Fibroblast of mammary gland (primary cell): ENCODE measurements at regions not wholly inside any gene's neighbourhood (a gene's known extent, or its start where the extent isn't known, plus 50 kb on each side); places are given as distances from the start of the nearest gene placed in this dataset.

ENCODE experiments used
- DNase-seq: peaks from one replicate; pipeline ENCODE4 v3.0.0-alpha.2; 2010; ENCODE audit warnings: low read depth
- H3K4me3 ChIP-seq: 2 replicates; pipeline ENCODE4 v1.5.1; 2011; ENCODE audit warnings: low read depth, mild to moderate bottlenecking, low read length, moderate library complexity; ENCODE audit not compliant: control insufficient read depth
- TF ChIP-seq, protein P1 (sequence below): conservative IDR thresholded peaks from 2 replicates; pipeline ENCODE4 v1.5.1; 2011; ENCODE audit warnings: low read depth, low read length, inconsistent platforms; ENCODE audit not compliant: control insufficient read depth, insufficient read depth

DNA sequence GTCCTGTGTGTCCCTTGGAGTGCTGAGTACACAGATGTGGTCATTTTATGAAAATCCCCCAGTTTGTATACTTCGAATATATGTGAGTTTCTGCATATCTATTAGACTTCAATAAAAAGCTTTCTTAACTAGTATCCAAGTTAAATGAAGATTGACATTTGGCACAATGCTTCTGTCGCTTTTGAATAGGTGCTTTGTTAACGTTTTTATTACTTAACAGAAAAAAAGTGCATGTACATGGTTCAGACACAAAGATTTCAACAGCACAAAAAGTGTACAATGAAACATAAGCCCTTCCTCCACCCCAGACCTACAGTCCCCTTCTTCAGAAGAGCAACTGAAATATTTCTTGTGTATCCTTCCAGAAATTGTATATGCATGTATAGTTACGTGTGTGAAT, 427.4 kb upstream of the PROK2 start:
- TF ChIP-seq, protein P1, sequence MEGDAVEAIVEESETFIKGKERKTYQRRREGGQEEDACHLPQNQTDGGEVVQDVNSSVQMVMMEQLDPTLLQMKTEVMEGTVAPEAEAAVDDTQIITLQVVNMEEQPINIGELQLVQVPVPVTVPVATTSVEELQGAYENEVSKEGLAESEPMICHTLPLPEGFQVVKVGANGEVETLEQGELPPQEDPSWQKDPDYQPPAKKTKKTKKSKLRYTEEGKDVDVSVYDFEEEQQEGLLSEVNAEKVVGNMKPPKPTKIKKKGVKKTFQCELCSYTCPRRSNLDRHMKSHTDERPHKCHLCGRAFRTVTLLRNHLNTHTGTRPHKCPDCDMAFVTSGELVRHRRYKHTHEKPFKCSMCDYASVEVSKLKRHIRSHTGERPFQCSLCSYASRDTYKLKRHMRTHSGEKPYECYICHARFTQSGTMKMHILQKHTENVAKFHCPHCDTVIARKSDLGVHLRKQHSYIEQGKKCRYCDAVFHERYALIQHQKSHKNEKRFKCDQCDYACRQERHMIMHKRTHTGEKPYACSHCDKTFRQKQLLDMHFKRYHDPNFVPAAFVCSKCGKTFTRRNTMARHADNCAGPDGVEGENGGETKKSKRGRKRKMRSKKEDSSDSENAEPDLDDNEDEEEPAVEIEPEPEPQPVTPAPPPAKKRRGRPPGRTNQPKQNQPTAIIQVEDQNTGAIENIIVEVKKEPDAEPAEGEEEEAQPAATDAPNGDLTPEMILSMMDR = no peak
- no peak for DNase-seq

DNA sequence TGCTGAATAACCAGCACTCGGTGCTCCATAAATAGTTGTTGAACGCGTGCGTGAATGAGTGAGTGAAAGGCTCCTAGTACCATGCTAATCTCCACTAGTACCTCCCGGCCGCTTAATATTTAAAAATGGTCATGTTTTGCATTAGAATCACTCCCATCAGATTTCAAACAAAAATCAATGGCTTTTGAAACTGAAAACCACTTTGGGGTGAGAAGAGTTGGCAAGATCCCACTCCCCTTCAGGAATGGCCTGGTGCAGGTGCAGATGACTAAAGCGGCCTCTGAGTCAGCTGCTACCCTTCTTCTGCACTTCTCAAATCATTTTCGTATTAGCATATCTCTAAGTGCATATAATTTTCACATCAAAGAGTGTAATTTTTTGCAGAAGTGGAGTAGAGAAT, 425.3 kb upstream of the PROK2 start:
- no peak overlapping the region for H3K4me3 ChIP-seq
- TF ChIP-seq, protein P1 = no peak
- no peak for DNase-seq

More for the DNA sequence above, 427.4 kb upstream of the PROK2 start:
- H3K4me3 ChIP-seq = no peak overlapping the region

DNA sequence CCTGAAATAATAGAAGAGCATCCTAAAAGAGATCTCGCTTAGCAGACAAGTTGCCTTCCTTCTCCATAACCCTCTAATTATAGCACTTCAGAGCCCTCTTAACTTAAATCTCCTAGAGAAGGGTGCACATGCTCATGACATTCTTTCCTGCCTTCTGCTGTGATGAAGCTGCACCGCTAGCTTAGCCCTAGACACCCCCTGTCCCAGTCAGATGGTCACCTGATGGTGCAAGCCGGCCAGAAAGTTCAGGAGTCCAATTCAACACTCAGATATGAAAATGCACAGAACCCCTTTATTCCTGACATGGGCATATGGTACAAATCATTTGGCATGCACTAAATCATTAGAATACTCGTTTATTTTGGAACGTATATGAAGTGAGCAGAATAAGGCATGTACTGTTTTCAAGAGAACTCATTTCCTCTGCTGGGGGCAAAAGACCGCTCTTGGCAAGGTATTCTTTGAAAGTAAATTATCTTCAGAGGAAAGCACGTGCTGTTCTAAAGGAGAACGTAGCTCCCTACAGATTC, 420.4 kb upstream of the PROK2 start:
- H3K4me3 ChIP-seq = no peak overlapping the region
- DNase-seq = no peak
- TF ChIP-seq, protein P1 = no peak

DNA sequence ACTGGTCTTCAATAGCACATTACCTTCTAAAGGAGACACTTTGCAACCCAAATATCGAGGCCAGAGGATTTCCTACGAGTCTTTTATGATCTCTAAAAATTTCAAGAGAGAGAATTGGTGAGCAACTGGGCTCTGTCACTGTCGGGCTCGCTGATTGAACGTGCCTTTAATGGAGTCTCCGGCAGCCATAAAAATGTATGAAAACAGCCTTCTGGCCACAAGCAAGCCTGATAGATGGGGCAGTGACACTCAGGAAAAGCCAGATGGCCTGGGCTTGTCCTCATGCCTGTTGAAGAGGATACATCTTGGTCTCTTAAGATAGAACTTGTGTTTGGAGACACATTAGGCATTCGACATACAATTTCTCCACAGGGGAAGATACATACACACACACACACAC, 419.5 kb upstream of the PROK2 start:
- no peak for DNase-seq
- H3K4me3 ChIP-seq = no peak overlapping the region
- TF ChIP-seq, protein P1 = no peak

DNA sequence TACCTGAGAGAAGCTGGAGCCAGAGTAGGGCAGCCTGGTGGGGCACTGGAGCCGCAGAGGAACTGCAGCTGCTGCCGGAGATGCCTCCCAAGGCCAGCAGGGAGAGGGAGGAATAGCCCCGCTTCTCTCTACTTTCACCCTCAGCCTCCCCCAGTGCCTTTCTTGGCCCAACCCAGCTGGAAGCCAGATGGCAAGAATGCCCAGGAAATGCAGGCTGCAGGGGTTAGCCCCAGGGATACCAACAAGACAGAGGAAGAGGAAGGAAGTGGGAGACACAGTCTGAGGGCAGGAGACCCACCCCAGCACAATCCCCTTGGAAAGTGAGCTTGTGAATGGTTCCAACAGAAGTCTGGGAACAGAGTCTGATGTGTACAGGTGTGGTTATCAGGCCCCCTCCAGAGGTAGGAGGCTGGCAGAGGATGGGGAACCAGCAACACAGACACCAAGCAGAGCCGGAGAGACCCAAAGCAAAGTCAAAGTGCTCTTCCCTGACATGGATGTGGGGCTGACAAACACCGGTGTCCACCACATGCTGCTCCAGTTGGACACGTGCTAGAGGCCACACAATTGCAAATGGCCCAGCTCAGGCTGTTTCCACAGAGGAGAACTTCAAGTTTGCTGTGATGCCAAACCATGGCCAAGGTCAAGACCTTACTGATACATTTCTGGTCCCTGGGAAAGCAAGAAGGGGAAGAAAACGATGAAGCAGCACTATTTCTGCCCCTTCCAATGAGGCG, 418.8 kb upstream of the PROK2 start:
- H3K4me3 ChIP-seq = no peak overlapping the region
- no peak for DNase-seq
- TF ChIP-seq, protein P1 = no peak

DNA sequence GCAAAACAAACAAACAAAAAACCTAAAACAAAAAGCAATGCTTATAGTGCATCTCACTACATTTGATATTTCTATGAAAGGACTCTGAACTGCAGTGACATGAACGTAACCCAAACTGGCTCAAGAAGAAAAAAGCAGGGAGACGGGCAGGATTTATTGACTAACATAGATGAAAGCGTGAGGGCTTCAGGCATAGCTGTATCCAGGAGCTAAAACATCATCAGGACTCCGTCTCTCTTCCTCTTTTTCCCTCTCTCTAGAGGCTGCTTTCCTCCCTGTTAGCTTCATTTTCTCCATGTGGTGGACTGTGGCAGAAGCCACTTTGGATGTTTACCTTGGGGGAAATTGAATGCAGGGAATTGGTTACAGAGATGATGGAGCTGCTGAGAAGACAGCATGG, 418.2 kb upstream of the PROK2 start:
- no peak overlapping the region for H3K4me3 ChIP-seq
- TF ChIP-seq, protein P1 = no peak
- DNase-seq = no peak
